ENCODE measurements at regions not wholly inside any gene's neighbourhood (a gene's known extent, or its start where the extent isn't known, plus 50 kb on each side); places are given as distances from the start of the nearest gene placed in this dataset.

GRCh38 chr3:107273771-107274170 is 103.5 kb upstream of the CCDC54 start:
- Mint-ChIP-seq H3K4me1 (peaks cover 5% of the 10 kb centered on the region), H3K4me3 (no peak overlapping the region), H3K27me3 (ENCODE audit: insufficient read depth, low read depth, poor library complexity) (no peaks in the 10 kb centered on the region), H3K27ac (no peak overlapping the region), H3K36me3 (ENCODE audit: low read depth) (no peaks in the 10 kb centered on the region), H3K9me3 (no peaks in the 10 kb centered on the region)
- no peaks in the 10 kb centered on the region for H3K4me1 ChIP-seq (ENCODE audit: insufficient read depth)
- no peaks in the 10 kb centered on the region for H3K36me3 ChIP-seq (ENCODE audit: insufficient read depth)
- TF ChIP-seq NANOG (IDR thresholded peaks at IDR 0.05; ENCODE audit: borderline replicate concordance) (no peak), REST (IDR thresholded peaks at IDR 0.05; ENCODE audit: unreplicated experiment) (no peak), STAT1 (IDR thresholded peaks at IDR 0.05; ENCODE audit: unreplicated experiment) (no peak), ETS1 (IDR thresholded peaks at IDR 0.05) (no peak), POLR2AphosphoS5 (IDR thresholded peaks at IDR 0.05; ENCODE audit: low read depth) (no peak), ZNF114 (CRISPR knock-in tag; IDR thresholded peaks at IDR 0.05) (no peak), ZNF331 (CRISPR knock-in tag; IDR thresholded peaks at IDR 0.05; ENCODE audit: low read depth) (no peak), CREB1 (CRISPR knock-in tag; IDR thresholded peaks at IDR 0.05; ENCODE audit: low read depth) (no peak), ZNF462 (CRISPR knock-in tag; IDR thresholded peaks at IDR 0.05) (no peak), EZH2phosphoT487 (IDR thresholded peaks at IDR 0.05; ENCODE audit: unreplicated experiment) (no peak), JUNB (IDR thresholded peaks at IDR 0.05; ENCODE audit: unreplicated experiment) (no peak)
- TF ChIP-seq, protein P1, sequence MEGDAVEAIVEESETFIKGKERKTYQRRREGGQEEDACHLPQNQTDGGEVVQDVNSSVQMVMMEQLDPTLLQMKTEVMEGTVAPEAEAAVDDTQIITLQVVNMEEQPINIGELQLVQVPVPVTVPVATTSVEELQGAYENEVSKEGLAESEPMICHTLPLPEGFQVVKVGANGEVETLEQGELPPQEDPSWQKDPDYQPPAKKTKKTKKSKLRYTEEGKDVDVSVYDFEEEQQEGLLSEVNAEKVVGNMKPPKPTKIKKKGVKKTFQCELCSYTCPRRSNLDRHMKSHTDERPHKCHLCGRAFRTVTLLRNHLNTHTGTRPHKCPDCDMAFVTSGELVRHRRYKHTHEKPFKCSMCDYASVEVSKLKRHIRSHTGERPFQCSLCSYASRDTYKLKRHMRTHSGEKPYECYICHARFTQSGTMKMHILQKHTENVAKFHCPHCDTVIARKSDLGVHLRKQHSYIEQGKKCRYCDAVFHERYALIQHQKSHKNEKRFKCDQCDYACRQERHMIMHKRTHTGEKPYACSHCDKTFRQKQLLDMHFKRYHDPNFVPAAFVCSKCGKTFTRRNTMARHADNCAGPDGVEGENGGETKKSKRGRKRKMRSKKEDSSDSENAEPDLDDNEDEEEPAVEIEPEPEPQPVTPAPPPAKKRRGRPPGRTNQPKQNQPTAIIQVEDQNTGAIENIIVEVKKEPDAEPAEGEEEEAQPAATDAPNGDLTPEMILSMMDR (conservative IDR thresholded peaks at IDR 0.05; ENCODE audit: low read depth in 2 of 2): no peak
- no peaks in the 10 kb centered on the region for H3F3A ChIP-seq (replicated peaks; ENCODE audit: low read depth)
- no peaks in the 10 kb centered on the region for H3K79me2 ChIP-seq (replicated peaks; ENCODE audit: insufficient read depth)
- H3K4me3 ChIP-seq: no peak overlapping the region
- no peaks in the 10 kb centered on the region for H4K20me1 ChIP-seq (replicated peaks; ENCODE audit: insufficient read depth)
- no peaks in the 10 kb centered on the region for H3K27me3 ChIP-seq (ENCODE audit: insufficient read depth)
- no peak overlapping the region for H2AFZ ChIP-seq
- no peak for ATAC-seq
- no peak overlapping the region for H3K4me2 ChIP-seq
- DNase-seq (ENCODE audit: low spot score): no peak
- H3K9me2 ChIP-seq (ENCODE audit: insufficient read depth): no peaks in the 10 kb centered on the region
- H3K27ac ChIP-seq (ENCODE audit: low read depth): no peak overlapping the region

All from GM23338 (cell line).